ENCODE measurements at regions not wholly inside any gene's neighbourhood (a gene's known extent, or its start where the extent isn't known, plus 50 kb on each side); places are given as distances from the start of the nearest gene placed in this dataset.

DNA sequence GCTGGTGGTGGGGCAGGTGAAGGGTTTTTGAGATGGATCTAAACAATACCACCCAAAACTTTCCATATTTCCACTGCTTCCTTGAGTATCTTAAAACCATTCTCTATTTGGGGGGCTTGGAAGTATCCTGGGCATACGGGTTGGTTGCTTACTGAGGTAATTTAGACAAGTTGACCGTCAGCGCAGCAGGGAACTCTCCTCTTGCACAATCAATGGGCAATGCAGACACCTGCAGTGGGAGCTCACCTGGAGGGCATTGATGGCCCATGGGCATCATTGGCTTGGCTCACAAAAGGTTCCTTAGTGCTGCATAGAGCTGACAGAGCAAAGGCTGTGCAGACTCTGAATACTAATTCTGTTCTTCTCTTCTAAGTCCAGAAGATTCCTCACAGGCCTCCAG, 101.5 kb downstream of the EPDR1 start (continued):
- TF ChIP-seq, protein P1, sequence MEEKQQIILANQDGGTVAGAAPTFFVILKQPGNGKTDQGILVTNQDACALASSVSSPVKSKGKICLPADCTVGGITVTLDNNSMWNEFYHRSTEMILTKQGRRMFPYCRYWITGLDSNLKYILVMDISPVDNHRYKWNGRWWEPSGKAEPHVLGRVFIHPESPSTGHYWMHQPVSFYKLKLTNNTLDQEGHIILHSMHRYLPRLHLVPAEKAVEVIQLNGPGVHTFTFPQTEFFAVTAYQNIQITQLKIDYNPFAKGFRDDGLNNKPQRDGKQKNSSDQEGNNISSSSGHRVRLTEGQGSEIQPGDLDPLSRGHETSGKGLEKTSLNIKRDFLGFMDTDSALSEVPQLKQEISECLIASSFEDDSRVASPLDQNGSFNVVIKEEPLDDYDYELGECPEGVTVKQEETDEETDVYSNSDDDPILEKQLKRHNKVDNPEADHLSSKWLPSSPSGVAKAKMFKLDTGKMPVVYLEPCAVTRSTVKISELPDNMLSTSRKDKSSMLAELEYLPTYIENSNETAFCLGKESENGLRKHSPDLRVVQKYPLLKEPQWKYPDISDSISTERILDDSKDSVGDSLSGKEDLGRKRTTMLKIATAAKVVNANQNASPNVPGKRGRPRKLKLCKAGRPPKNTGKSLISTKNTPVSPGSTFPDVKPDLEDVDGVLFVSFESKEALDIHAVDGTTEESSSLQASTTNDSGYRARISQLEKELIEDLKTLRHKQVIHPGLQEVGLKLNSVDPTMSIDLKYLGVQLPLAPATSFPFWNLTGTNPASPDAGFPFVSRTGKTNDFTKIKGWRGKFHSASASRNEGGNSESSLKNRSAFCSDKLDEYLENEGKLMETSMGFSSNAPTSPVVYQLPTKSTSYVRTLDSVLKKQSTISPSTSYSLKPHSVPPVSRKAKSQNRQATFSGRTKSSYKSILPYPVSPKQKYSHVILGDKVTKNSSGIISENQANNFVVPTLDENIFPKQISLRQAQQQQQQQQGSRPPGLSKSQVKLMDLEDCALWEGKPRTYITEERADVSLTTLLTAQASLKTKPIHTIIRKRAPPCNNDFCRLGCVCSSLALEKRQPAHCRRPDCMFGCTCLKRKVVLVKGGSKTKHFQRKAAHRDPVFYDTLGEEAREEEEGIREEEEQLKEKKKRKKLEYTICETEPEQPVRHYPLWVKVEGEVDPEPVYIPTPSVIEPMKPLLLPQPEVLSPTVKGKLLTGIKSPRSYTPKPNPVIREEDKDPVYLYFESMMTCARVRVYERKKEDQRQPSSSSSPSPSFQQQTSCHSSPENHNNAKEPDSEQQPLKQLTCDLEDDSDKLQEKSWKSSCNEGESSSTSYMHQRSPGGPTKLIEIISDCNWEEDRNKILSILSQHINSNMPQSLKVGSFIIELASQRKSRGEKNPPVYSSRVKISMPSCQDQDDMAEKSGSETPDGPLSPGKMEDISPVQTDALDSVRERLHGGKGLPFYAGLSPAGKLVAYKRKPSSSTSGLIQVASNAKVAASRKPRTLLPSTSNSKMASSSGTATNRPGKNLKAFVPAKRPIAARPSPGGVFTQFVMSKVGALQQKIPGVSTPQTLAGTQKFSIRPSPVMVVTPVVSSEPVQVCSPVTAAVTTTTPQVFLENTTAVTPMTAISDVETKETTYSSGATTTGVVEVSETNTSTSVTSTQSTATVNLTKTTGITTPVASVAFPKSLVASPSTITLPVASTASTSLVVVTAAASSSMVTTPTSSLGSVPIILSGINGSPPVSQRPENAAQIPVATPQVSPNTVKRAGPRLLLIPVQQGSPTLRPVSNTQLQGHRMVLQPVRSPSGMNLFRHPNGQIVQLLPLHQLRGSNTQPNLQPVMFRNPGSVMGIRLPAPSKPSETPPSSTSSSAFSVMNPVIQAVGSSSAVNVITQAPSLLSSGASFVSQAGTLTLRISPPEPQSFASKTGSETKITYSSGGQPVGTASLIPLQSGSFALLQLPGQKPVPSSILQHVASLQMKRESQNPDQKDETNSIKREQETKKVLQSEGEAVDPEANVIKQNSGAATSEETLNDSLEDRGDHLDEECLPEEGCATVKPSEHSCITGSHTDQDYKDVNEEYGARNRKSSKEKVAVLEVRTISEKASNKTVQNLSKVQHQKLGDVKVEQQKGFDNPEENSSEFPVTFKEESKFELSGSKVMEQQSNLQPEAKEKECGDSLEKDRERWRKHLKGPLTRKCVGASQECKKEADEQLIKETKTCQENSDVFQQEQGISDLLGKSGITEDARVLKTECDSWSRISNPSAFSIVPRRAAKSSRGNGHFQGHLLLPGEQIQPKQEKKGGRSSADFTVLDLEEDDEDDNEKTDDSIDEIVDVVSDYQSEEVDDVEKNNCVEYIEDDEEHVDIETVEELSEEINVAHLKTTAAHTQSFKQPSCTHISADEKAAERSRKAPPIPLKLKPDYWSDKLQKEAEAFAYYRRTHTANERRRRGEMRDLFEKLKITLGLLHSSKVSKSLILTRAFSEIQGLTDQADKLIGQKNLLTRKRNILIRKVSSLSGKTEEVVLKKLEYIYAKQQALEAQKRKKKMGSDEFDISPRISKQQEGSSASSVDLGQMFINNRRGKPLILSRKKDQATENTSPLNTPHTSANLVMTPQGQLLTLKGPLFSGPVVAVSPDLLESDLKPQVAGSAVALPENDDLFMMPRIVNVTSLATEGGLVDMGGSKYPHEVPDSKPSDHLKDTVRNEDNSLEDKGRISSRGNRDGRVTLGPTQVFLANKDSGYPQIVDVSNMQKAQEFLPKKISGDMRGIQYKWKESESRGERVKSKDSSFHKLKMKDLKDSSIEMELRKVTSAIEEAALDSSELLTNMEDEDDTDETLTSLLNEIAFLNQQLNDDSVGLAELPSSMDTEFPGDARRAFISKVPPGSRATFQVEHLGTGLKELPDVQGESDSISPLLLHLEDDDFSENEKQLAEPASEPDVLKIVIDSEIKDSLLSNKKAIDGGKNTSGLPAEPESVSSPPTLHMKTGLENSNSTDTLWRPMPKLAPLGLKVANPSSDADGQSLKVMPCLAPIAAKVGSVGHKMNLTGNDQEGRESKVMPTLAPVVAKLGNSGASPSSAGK (IDR thresholded peaks at IDR 0.05): no peak
- TF ChIP-seq MNT (conservative IDR thresholded peaks at IDR 0.05) (no peak), RBBP5 (IDR thresholded peaks at IDR 0.05; ENCODE audit: borderline replicate concordance, insufficient read depth, low read length, poor library complexity, severe bottlenecking) (no peak)
